Posterior cingulate gyrus (tissue), 11 donors: ENCODE measurements at regions not wholly inside any gene's neighbourhood (a gene's known extent, or its start where the extent isn't known, plus 50 kb on each side); places are given as distances from the start of the nearest gene placed in this dataset.

Experiments used
- DNase-seq, 10 donors: peaks; one replicate each; pipeline versions ENCODE4 v3.0.0 to v3.0.0-alpha.2; 2020 to 2021; ENCODE audit warnings: mixed read lengths in 3 of 10
- intact Hi-C: fragments of 100-400 bp; cut with DNase I; formaldehyde crosslinking; loops from one replicate; pipeline ENCODE4 v1.15.1; 2023

- peak in 8 of 10 donors; percentile 19 to 93 (median 52) for DNase-seq
- intact Hi-C loops: no loop called here
Observed at GRCh38 chr5:116669261-116670031, 94.8 kb upstream of the SEMA6A start.

GRCh38 chr5:116668390-116668789, 93.8 kb upstream of the SEMA6A start:
- intact Hi-C loops: no loop called here

GRCh38 chr5:116666901-116667300, 92.3 kb upstream of the SEMA6A start:
- intact Hi-C loops: no loop called here
- DNase-seq: no peak

More at GRCh38 chr5:116668390-116668789, 93.8 kb upstream of the SEMA6A start:
- DNase-seq: no peak

DNA sequence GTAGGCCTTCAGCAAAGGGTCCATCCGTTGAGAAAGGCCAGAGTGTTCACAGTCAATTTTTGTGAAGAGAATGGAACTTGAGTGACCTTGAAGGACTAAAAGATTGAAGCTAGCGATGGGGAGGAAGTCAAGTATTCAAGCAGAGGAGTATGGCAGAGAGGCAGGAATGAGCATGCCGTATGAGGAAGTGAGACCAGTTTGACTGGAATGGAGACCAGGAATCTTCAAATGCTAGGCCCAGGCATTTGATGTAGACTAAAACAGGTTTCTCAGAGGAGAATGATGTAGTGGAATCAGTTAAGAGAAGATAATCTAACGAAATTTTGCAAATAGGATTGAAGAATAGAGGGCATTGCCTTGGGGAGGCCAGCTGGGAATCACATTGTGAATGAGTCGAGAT, 90.4 kb upstream of the SEMA6A start:
- no peak for DNase-seq
- intact Hi-C loops: no loop called here

GRCh38 chr5:116663081-116663480, 88.5 kb upstream of the SEMA6A start:
- intact Hi-C loops: no loop called here
- no peak for DNase-seq

DNA sequence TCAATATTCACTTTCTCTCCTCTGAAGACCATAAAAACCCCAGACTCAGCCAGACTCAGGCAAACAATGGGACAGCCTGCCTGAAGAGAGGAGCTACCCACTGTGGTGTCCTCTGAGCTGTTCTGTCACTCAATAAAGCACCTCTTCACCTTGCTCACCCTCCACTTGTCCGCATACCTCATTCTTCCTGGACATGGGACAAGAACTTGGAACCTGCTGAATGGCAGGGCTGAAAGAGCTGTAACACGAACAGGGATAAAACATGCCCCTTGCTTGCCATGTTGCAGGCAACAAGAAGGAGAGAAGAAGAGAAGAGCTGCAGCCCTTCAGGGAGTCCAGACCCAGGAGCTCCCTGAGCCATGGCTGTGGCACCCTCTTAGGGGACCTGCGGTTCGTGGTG, 86.8 kb upstream of the SEMA6A start:
- DNase-seq: no peak
- intact Hi-C loops: no loop called here

DNA sequence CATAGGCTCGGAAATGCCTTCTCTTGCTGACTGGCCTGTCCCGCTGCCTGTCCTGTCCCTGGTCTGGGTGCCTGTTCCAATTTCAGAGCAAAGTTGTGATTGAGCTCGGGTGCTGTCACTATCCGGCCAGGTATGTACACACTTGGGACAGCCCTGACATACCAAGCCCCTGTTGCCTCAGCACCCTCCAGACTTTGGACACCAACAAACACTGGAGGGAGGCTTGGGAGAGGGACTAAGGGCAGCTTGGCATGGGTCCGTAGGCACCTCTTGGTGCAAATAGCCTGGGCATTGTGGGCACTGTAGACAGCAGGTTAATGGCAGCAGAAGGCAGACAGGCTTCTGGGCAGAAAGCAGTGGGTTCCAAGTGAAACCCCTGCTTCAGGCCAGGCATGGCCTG, 86.3 kb upstream of the SEMA6A start:
- intact Hi-C loops: no loop called here
- DNase-seq: no peak

- intact Hi-C loops: loop anchor here (10.0 kb wide), 1 partner anchor 84 kb away; the partner anchor contains the start of gene SEMA6A
- no peak for DNase-seq
Observed at GRCh38 chr5:116658830-116659229, 84.2 kb upstream of the SEMA6A start.

DNA sequence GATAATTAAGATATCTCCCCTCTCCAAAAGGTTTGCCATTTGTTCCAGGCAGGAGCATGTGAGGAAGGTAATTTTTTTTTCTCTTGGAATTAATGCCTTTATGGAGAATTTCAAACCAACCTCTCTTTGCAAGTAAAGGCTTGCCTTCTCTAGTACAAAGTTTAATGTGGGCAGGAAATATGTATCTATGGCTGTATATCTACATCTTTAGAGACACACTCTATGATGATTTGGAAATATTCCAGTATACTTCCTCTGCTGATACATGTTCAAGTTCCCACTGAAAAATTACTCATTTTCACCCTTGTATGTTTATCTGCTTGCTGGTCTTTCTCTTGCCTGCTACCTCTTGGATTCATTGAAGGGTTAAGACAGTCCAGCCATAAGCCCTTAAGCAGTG, 83.5 kb upstream of the SEMA6A start:
- intact Hi-C loops: loop anchor here (10.0 kb wide), 1 partner anchor 83 kb away; the partner anchor contains the start of gene SEMA6A
- DNase-seq: no peak

DNA sequence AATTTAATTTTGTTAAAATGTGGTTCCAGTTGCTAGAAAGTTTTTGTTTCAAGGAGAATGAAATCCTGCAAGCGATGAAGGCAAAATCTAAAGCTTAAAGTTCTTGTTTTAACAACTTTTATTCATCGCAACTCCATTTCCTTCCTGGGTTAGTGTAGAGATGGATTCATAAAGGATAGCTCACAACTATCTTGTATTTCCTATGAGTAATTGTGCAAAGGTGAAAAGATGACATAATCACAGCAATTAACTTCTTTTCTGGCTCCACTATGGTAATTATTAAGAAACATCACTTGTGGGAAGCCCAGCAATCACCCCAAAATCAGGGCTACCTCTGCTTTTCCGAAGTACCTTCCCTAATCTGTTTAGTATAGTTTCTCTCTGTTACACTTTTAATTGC, 80.8 kb upstream of the SEMA6A start:
- no peak for DNase-seq
- intact Hi-C loops: loop anchor here (10.0 kb wide), 1 partner anchor 81 kb away; the partner anchor contains the start of gene SEMA6A

DNA sequence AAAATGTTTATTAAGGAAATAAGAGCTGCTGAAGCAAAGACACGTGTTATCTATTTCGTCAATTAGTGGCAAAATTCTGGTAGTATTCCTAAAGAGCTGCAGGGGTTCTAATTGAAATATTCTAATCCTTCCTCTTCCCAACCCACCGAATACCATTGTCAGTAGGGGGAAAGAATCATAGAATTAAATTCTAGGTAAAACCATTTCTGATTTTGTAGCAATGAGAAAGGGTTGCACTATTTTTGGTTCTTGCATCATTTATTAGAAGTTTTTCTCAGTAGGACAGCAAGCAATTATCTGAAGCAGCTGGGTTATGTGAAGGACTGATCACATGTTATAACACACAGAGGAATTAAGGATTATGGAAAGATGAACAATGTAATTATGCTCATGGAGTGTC, 80.3 kb upstream of the SEMA6A start:
- DNase-seq: no peak
- intact Hi-C loops: loop anchor here (10.0 kb wide), 1 partner anchor 80 kb away; the partner anchor contains the start of gene SEMA6A

DNA sequence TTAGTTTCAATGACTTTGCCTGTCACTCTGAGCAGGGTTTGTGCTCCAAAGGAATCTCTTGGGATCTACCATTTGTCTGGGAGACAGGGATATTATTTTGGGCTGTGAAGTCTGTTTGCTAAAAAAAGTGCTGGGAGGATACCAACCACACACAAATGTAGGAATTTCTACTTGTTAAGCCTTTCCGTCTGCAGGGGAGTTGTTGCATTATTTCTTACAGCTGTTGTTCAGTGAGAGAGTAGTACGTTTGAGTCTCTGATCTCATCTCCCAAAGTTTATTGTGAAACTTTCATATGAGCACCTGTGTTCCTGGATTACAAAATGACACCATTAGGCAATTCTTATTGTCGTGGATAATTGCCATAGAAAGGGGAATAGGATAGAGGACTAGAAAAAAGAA, 78.3 kb upstream of the SEMA6A start:
- no peak for DNase-seq
- intact Hi-C loops: loop anchor here (10.0 kb wide), 1 partner anchor 78 kb away; the partner anchor contains the start of gene SEMA6A

- peak; percentile 37 to 96 (median 74) for DNase-seq
- intact Hi-C loops: loop anchor here (10.0 kb wide), 1 partner anchor 77 kb away; the partner anchor contains the start of gene SEMA6A
Observed at GRCh38 chr5:116652196-116652729, 77.6 kb upstream of the SEMA6A start.

DNA sequence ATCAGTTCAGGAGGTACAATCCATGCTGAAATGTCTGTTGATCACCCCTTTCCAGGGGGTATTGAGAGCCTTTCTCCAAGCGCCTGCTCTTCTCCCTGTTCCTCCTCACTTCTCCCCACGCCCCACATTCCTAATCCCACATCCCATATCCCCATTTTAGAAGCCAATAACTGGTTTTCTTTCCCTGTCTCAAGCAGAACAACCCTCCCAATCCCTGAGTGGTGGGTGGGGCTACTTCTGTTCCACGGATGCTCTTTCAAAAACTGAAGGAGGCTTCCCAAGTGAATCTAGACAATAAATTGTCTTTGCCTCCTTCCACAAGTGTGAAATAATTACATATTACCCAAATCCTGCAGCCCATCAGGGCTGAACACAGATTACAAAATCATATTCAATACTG, 77.0 kb upstream of the SEMA6A start:
- intact Hi-C loops: loop anchor here (10.0 kb wide), 1 partner anchor 77 kb away; the partner anchor contains the start of gene SEMA6A
- DNase-seq: no peak

DNA sequence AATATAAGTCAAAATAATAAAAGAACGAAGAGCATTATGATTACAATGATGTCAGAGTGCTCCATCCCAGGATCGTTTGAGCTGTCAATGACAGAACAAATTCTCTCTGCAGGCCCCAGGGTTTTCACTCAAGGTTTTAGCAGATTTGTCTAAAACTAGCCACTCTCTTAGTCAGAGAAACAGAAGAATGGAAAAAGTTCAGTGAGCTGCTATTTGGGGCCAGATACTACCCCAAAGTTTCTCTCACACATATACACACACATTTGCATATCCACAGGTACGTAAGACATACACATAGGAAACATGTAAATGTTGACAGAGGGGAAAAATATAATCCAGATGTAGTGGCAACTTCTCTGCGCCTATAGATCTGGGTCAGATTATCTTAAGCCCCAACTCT, 76.3 kb upstream of the SEMA6A start:
- intact Hi-C loops: loop anchor here (10.0 kb wide), 1 partner anchor 76 kb away; the partner anchor contains the start of gene SEMA6A
- DNase-seq: no peak

DNA sequence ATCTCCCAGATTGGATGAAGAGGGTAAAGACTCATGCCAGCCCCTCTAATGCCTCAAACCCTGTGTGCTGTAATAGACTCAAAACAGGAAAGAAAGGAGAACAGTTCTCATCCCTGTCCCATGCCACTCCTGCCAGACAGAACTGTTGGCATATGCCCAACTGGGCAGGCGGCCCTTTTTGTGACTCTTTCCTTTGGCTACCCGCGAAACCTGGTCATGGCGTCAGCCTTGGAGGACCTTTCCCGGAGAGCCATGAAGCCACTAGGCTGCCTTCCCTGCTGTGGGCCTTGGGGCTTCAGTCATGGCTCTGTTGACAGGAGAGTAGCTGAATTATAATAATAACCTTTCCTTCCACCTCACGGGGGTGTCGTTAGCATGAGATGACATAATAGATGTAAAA, 75.9 kb upstream of the SEMA6A start:
- intact Hi-C loops: loop anchor here (10.0 kb wide), 1 partner anchor 76 kb away; the partner anchor contains the start of gene SEMA6A
- DNase-seq: peak in 9 of 10 donors; percentile 10 to 89 (median 52)

GRCh38 chr5:116646611-116647289, 72.1 kb upstream of the SEMA6A start:
- intact Hi-C loops: no loop called here
- DNase-seq: no peak

DNA sequence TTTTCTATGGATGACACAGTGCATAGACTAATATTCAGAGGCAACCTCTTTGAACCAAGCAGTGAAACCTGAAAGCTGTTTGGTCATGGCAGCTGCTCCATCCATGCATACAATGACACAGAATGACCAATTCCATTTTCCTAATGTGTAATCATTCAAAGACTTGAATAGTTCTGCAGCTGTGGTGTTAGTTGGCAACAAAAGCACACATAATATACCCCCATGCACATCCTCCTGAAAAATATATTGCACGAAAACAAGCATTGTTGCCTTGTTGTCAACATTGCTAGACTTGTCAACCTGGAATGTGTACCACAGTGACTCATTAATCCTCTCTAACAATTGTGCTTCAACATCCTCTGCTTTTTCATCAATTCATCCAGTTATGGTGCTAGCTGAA, 71.0 kb upstream of the SEMA6A start:
- no peak for DNase-seq

DNA sequence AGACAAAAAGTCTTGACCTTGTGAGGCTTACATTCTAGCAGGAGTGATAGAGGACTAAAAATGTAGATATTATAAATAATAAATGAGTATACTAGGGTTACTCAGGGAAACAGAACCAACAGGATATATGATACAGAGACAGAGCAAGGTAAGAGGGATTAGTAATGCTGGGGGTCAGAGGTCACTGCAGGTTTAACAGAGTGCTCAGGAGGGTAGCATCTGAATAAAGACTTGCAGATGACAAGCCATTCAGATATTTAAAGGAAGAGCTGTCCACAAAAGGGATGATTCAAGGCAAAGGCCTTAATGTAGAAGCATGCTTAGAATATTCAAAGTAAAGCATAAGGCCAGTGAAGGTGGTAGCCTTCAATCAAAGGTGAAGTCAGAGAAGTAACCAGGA, 65.6 kb upstream of the SEMA6A start:
- no peak for DNase-seq
- intact Hi-C loops: no loop called here

More for the DNA sequence above, 71.0 kb upstream of the SEMA6A start:
- intact Hi-C loops: no loop called here

DNA sequence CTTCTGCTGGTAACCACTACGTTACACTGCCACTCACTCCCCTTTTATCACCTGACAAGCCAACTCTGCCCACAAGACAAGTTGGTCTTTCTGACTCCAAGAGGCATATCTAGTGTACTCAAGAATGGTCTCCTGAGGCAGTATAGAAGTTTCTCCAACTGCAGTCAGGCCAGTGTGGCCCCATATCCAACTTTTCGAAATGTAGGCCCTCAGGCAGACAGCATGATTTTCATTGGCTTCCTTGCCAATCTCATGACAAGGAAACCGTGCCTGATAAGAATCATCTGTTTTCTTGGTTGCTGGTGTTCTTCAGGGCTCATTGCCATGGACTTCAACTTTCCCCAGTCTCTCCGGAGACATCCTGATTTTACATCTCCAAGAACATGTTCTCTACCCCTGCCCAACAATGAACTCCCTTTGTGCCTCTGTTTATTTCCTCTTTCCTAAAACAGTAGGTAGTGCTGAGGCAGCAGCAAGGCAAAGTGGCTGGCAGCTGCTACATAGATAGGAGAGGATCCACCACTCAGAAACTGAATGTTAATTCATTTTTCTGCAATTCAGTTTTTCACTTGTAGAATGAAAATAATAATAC, 62.6 kb upstream of the SEMA6A start:
- intact Hi-C loops: no loop called here
- DNase-seq: no peak

DNA sequence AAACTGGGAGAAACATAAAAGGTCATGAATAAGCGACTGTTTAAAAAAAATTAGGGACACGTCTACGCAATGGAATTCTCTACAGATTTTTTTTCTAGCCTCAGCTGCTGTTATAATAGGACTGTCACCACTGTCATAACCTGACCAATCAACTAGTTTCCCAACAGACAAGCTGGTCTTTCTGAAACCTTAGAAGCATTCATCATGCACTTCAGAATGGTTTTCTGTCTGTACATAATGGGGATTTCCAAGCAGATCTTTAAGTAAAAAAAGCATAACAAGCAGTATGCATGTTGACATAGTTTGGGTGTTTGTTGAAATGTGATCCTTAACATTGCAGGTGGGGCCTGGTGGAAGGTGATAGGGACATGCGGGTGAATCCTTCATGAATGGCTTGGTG, 58.3 kb upstream of the SEMA6A start:
- no peak for DNase-seq
- intact Hi-C loops: no loop called here
